GM23248 (cell line): ENCODE measurements at regions not wholly inside any gene's neighbourhood (a gene's known extent, or its start where the extent isn't known, plus 50 kb on each side); places are given as distances from the start of the nearest gene placed in this dataset.

ENCODE experiments used
- DNase-seq: peaks from one replicate; pipeline ENCODE4 v3.0.0-alpha.2; 2015
- H2AFZ ChIP-seq: fragments of 200-600 bp; sonication (generic); 2 replicates; pipeline ENCODE4 v1.6.1; 2016; ENCODE audit warnings: antibody characterized with exemption
- H3F3A ChIP-seq: fragments of 200-600 bp; sonication (generic); 2 replicates; pipeline ENCODE4 v1.6.1; 2016; ENCODE audit warnings: mild to moderate bottlenecking, antibody characterized with exemption, mixed run types; ENCODE audit not compliant: insufficient read depth
- H3K27ac ChIP-seq: fragments of 200-600 bp; sonication (generic); 2 replicates; pipeline ENCODE4 v1.5.1; 2016; ENCODE audit warnings: mild to moderate bottlenecking
- H3K27me3 ChIP-seq: fragments of 200-600 bp; sonication (generic); replicated peaks from 2 replicates; pipeline ENCODE4 v1.6.1; 2016; ENCODE audit warnings: mild to moderate bottlenecking; ENCODE audit not compliant: insufficient read depth
- H3K36me3 ChIP-seq: fragments of 200-600 bp; sonication (generic); 2 replicates; pipeline ENCODE4 v1.6.1; 2016; ENCODE audit warnings: low read depth, mild to moderate bottlenecking
- H3K4me1 ChIP-seq: fragments of 200-600 bp; sonication (generic); 2 replicates; pipeline ENCODE4 v1.6.1; 2016; ENCODE audit warnings: mild to moderate bottlenecking; ENCODE audit not compliant: insufficient read depth
- H3K4me2 ChIP-seq: fragments of 200-600 bp; sonication (generic); one replicate; pipeline ENCODE4 v1.6.1; 2016; ENCODE audit warnings: mild to moderate bottlenecking; ENCODE audit not compliant: unreplicated experiment
- H3K4me3 ChIP-seq: fragments of 200-600 bp; sonication (generic); 2 replicates; pipeline ENCODE4 v1.5.1; 2016; ENCODE audit warnings: mild to moderate bottlenecking
- H3K79me2 ChIP-seq: fragments of 200-600 bp; sonication (generic); 2 replicates; pipeline ENCODE4 v1.6.1; 2016; ENCODE audit warnings: mild to moderate bottlenecking; ENCODE audit not compliant: insufficient read depth
- H3K9ac ChIP-seq: fragments of 200-600 bp; sonication (generic); 2 replicates; pipeline ENCODE4 v1.6.1; 2016; ENCODE audit warnings: mild to moderate bottlenecking
- H3K9me2 ChIP-seq: fragments of 200-600 bp; sonication (generic); 2 replicates; pipeline ENCODE4 v1.6.1; 2016; ENCODE audit warnings: mixed run types, mild to moderate bottlenecking, moderate library complexity; ENCODE audit not compliant: insufficient read depth
- H3K9me3 ChIP-seq: fragments of 200-600 bp; sonication (generic); one replicate; pipeline ENCODE4 v1.6.1; 2017; ENCODE audit warnings: low read depth
- H4K20me1 ChIP-seq: fragments of 200-600 bp; sonication (generic); 2 replicates; pipeline ENCODE4 v1.6.0; 2016; ENCODE audit not compliant: insufficient read depth
- EZH2 ChIP-seq: fragments of 200-600 bp; sonication (generic); IDR thresholded peaks from 2 replicates; pipeline ENCODE4 v1.6.1; 2018; ENCODE audit warnings: antibody characterized with exemption, mild to moderate bottlenecking; ENCODE audit not compliant: insufficient read depth, poor library complexity, severe bottlenecking
- EZH2phosphoT487 ChIP-seq: fragments of 200-600 bp; sonication (generic); IDR thresholded peaks from 2 replicates; pipeline ENCODE4 v1.6.1; 2018; ENCODE audit warnings: antibody characterized with exemption, moderate library complexity, mild to moderate bottlenecking, low read depth; ENCODE audit not compliant: insufficient read depth
- WGBS, 2 experiments: methylation state at CpG; one replicate each; pipeline ENCODE4 v1.1.6; 2015 to 2017; ENCODE audit warnings: low lambda C conversion rate in 2 of 2, low coverage in 1 of 2; ENCODE audit errors: missing lambda C conversion rate in 2 of 2; 5-methylcytosine and 5-hydroxymethylcytosine counted together
- in situ Hi-C: fragments of 300-500 bp; cut with MboI; formaldehyde crosslinking; loops from 2 replicates; pipeline ENCODE4 v1.15.0; 2020

- Histone ChIP-seq H4K20me1 (no peaks in the 10 kb centered on the region), H3K9ac (no peak overlapping the region), H3K79me2 (no peaks in the 10 kb centered on the region), H3K4me3 (no peak overlapping the region), H3K9me3 (no peaks in the 10 kb centered on the region), H3K4me2 (no peak overlapping the region), H3K9me2 (no peaks in the 10 kb centered on the region), H3K27ac (no peak overlapping the region), H3F3A (no peaks in the 10 kb centered on the region), H2AFZ (no peak overlapping the region), H3K36me3 (no peaks in the 10 kb centered on the region), H3K4me1 (no peaks in the 10 kb centered on the region), H3K27me3 (no peaks in the 10 kb centered on the region)
- WGBS, 2 experiments = 23 to 32% methylated on average over 1 of the region's 1 CpG
- no peak for DNase-seq
- in situ Hi-C loops = no loop called here
- TF ChIP-seq EZH2phosphoT487 (no peak), EZH2 (no peak)
Observed at GRCh38 chr18:51527826-51528225, 330.3 kb upstream of the MEX3C start.

DNA sequence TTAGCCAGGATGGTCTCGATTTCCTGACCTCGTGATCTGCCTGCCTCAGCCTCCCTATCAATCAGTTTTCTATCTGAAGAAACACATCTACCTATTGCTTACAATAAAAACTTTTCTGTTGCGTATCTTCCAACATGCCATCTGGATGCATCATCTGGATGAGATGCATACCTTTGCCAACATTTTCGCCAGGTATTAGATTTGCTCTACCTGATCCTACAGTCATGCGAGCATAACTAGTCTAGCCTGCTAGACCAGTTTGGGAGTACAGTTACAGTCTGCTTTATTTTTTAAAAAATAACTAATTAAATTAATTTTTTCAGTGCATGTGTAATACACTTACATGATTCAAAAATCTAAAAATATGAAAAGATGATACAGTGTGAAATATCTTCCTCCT is 334.0 kb upstream of the MEX3C start:
- 54 to 60% methylated on average over 5 of the region's 5 CpGs for WGBS, 2 experiments
- no peak for TF ChIP-seq EZH2phosphoT487
- TF ChIP-seq EZH2 = no peak
- Histone ChIP-seq H3K4me3 (no peak overlapping the region), H3K27me3 (no peaks in the 10 kb centered on the region), H3K9me2 (no peaks in the 10 kb centered on the region), H3K9me3 (no peaks in the 10 kb centered on the region), H3K4me2 (no peak overlapping the region), H4K20me1 (no peaks in the 10 kb centered on the region), H3K9ac (no peak overlapping the region), H3K79me2 (no peaks in the 10 kb centered on the region), H3K4me1 (no peaks in the 10 kb centered on the region), H3F3A (no peaks in the 10 kb centered on the region), H2AFZ (no peak overlapping the region), H3K27ac (no peak overlapping the region), H3K36me3 (no peaks in the 10 kb centered on the region)
- no peak for DNase-seq
- in situ Hi-C loops = no loop called here

DNA sequence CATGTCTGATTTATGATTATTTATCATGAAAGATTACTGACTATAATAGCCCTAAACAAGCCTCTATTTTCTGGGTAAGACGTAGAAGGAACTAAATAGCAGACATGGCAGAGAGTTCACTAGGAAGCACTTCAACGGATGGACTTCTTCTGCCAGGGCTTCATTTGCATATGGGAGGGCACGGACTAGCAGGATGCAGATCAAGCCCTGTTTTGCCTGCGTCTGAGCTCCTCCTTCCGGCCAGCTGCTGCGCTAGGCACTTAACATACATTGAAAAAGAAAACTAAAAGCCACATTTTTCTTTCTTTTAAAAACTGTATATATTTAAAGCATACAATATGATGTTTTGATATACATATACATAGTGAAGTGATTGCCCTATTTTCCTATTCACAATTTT is 340.0 kb upstream of the MEX3C start:
- Histone ChIP-seq H2AFZ (no peak overlapping the region), H3K79me2 (no peaks in the 10 kb centered on the region), H3K9me2 (no peaks in the 10 kb centered on the region), H3K4me1 (no peaks in the 10 kb centered on the region), H3K4me2 (no peak overlapping the region), H4K20me1 (no peaks in the 10 kb centered on the region), H3K4me3 (no peak overlapping the region), H3K27me3 (no peaks in the 10 kb centered on the region), H3F3A (no peaks in the 10 kb centered on the region), H3K9me3 (no peaks in the 10 kb centered on the region), H3K9ac (no peak overlapping the region), H3K27ac (no peak overlapping the region), H3K36me3 (no peaks in the 10 kb centered on the region)
- in situ Hi-C loops = no loop called here
- DNase-seq = peak; percentile 0
- TF ChIP-seq EZH2phosphoT487 (no peak), EZH2 (no peak)
- WGBS, 2 experiments = 16 to 29% methylated on average over 6 of the region's 6 CpGs

DNA sequence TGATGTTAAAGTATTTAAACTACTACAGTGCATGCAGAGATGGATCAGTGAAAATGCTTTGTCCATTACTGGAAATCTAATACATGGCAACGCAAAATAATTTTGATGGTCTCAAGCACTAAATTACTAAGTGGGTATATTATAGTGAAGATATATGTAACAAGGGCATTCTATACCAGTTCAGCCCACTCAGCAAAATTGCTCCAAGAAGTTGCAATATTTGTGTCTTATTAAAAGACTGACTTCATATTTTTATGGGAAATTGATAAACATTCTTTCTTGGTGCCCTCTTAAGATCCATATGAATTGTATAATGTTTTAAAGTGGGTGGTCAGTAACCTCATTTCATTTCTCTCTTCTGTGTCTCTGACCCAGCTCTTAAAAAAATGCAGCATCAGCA is 343.1 kb upstream of the MEX3C start:
- Histone ChIP-seq H3K4me1 (no peaks in the 10 kb centered on the region), H2AFZ (no peak overlapping the region), H3K27me3 (no peaks in the 10 kb centered on the region), H3K4me2 (no peak overlapping the region), H3K9me3 (no peaks in the 10 kb centered on the region), H3K9ac (no peak overlapping the region), H3K4me3 (no peak overlapping the region), H3K36me3 (no peaks in the 10 kb centered on the region), H3K27ac (no peak overlapping the region), H4K20me1 (no peaks in the 10 kb centered on the region), H3K79me2 (no peaks in the 10 kb centered on the region), H3K9me2 (no peaks in the 10 kb centered on the region), H3F3A (no peaks in the 10 kb centered on the region)
- 53 to 54% methylated on average over 1 of the region's 1 CpG for WGBS, 2 experiments
- in situ Hi-C loops = no loop called here
- no peak for DNase-seq
- TF ChIP-seq EZH2 = no peak
- TF ChIP-seq EZH2phosphoT487 = no peak

GRCh38 chr18:51541230-51541629 is 343.7 kb upstream of the MEX3C start:
- Histone ChIP-seq H2AFZ (no peak overlapping the region), H3K9me2 (no peaks in the 10 kb centered on the region), H3K4me1 (no peaks in the 10 kb centered on the region), H3K79me2 (no peaks in the 10 kb centered on the region), H3K4me2 (no peak overlapping the region), H3K4me3 (no peak overlapping the region), H3K9me3 (no peaks in the 10 kb centered on the region), H4K20me1 (no peaks in the 10 kb centered on the region), H3K9ac (no peak overlapping the region), H3K27ac (no peak overlapping the region), H3K27me3 (no peaks in the 10 kb centered on the region), H3F3A (no peaks in the 10 kb centered on the region), H3K36me3 (no peaks in the 10 kb centered on the region)
- no peak for TF ChIP-seq EZH2
- no peak for TF ChIP-seq EZH2phosphoT487
- DNase-seq = no peak
- in situ Hi-C loops = no loop called here
